Stimulated activated CD4-positive, alpha-beta T cell treated with anti-CD3 and anti-CD28 coated beads, TNF-alpha, amount 100 ng/mL, for 48 hours (primary cell): ENCODE measurements at regions not wholly inside any gene's neighbourhood (a gene's known extent, or its start where the extent isn't known, plus 50 kb on each side); places are given as distances from the start of the nearest gene placed in this dataset.

Experiments
- DNase-seq, 3 donors: peaks; one replicate each; pipeline ENCODE4 v3.0.0-alpha.2; 2020; ENCODE audit warnings: low read depth in 3 of 3

DNA sequence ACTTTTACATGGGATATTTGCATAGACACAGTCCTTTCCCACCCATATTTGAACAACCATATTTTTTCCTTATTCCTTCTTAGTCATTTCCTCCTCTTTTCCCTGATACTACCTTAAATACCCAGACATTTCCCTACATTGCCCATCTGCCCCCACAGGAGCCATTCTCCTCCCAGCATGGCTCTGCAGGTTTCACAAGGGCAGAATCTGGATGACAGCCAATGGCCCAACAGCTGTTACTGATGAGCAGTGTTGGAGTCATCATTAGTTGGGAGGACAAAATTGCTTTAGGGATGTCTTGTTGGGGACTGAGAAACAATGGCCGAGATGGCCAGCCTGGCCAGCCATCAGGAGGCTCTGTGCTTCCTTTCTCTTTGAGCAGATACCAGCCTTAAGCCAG, 209.5 kb downstream of the KLF5 start:
- DNase-seq, result no peak

GRCh38 chr13:73266640-73267180, 207.9 kb downstream of the KLF5 start:
- DNase-seq, result no peak

GRCh38 chr13:73262862-73263627, 204.2 kb downstream of the KLF5 start:
- no peak for DNase-seq

DNA sequence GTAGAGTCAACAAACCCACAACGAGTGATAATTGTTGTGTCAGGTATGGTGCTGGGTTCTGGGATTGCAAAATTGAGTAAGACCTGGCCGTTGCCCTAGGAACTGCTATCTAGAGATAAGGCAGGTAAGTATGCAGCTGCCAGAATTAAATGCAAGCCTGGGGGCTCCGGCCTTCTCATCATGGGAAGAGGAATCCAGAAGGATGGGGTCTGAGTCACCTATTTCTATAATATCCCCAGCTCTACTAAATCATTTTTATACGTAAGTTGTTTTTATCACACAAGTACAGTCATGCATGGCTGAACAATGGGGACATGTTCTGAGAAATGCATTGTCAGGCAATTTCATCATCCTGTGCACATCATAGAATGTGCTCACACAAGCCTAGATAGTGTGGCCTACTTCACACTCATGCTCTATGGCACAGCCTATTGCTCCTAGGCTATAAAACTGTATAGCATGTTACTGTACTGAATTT, 203.0 kb downstream of the KLF5 start:
- no peak for DNase-seq

DNA sequence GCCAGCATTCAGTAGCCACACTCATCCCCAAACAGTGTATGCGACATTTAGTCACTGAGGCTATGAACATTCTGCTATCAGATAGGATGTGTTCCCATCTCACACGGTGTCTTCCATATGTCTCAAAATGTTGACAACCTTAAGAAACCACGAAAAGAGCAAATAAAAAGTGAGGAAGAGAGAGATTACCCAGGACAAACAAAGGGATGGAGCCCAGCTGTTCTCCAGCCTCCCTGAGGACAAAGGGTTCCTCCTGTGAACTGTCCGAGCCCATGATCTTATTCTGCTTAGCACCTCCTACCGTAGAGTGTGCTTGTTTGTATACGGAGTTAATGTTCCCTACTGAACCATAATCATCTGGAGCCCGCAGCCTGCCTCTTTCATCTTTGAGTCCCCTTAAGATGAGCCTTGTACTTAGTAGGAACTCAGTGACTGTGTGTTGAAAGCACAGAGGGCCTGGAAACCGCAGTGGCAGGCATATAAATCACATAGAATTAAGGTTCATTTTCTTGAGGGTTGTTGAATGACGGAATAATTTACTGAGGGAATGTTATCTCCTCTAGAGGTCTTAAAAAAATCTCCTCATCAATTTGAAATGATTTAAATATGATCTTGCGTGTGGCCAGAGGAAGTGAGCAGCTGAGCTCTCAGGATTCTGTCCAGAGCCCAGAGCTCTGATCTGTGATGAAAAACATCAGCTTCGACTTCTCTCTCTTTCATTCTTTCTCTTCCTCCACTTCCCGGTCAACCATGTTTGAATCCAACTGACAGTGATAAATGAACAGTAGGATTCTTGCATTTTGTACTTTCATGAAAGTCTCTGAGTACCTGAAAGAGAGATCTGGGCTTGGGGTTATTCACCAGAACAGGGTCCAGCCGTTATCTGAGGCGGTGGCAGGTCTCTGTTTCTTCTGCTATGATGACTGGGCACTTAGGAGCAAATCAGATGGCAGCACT, 200.5 kb downstream of the KLF5 start:
- no peak for DNase-seq

- no peak for DNase-seq
Measured at GRCh38 chr13:73258406-73258805, 199.6 kb downstream of the KLF5 start.

- no peak for DNase-seq
Measured at GRCh38 chr13:73254827-73255226, 196.0 kb downstream of the KLF5 start.

GRCh38 chr13:73251626-73252265, 192.9 kb downstream of the KLF5 start:
- DNase-seq, result no peak

- no peak for DNase-seq
Measured at GRCh38 chr13:73250061-73250460, 191.3 kb downstream of the KLF5 start.

- no peak for DNase-seq
Measured at GRCh38 chr13:73248711-73249580, 190.1 kb downstream of the KLF5 start.

GRCh38 chr13:73248154-73248553, 189.3 kb downstream of the KLF5 start:
- DNase-seq, result no peak

DNA sequence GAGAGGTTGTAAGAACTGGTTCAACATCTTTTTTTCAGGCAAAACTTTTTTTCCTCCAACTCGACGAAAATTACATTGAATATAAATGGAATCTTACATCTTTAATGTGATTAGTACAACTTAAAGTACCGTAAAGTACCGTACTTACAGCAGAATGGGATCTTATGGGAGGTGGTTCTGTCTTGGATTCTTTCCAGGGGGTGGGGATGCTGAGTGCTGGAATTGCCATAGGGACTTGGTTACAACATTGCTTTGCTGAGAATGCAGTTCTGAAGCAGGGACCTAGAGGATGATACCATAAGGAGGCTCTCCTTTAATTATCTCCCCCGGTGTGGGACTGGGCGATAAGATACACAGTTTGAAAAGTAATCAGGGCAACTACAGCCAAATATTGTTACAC, 186.4 kb downstream of the KLF5 start:
- no peak for DNase-seq

- no peak for DNase-seq
Measured at GRCh38 chr13:73244467-73244866, 185.7 kb downstream of the KLF5 start.

DNA sequence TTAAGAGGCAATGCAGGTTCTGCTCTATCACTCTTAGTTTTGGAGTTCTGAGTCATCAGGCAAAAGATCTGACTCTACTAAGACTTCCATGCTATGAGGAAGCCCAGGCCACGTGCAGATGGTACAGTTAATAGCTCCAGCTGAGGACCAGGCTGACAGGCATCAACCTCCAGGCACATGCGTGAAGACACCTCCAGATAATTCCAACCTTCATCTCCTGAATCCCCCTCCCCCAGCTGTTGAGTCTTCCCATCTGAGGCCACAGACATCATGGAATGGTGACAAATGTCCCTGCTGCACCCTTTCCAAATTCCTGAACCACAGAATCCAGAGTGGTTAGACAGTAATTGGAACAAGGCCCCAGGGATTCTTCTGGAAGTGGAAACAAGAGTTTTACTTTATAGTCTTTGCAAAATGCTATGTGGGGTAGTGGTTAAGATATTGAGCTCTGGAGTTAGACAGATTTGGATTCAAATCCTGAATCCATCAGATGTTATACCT, 183.8 kb downstream of the KLF5 start:
- DNase-seq, result no peak

- no peak for DNase-seq
Measured at GRCh38 chr13:73240193-73240592, 181.4 kb downstream of the KLF5 start.

DNA sequence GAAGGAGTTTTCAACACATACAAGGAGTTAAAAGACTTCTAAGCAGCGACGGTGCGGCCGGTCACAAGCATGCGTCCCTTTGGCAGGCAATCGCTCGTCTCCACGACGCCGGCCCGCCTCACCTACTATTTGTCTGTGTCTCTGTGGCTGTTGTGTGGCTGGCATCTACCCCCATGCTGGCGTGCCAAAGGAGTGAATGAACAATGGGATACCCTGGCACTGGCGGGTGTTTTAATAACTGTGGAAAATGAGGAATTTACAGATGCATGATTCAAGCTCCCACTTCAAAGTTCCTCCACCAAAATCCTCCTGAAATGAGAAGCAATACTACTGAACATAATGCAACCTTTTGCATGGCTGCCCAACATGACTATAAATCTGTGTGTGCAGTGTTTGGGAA, 176.6 kb downstream of the KLF5 start:
- DNase-seq, result no peak

DNA sequence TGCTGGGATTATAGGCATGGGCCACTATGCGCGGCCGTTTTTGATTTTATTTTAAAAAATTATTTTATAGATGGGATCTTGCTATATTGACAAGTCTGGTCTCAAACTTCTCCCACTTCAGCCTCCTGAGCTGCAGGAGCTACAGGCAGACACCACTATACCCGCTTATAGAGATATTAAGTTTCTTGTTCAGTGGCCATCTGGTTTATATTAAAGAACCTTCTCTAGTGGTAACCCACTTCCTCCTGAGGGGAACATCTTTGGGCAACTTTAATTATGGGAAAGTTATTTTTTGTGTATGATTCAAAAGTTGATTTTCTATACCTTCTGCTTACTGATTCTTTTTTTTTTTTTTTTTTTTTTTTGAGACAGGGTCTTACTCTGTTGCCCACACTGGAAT, 172.7 kb downstream of the KLF5 start:
- no peak for DNase-seq

- DNase-seq, result no peak
Measured at GRCh38 chr13:73230716-73231115, 171.9 kb downstream of the KLF5 start.

- DNase-seq, result no peak
Measured at GRCh38 chr13:73228546-73228945, 169.7 kb downstream of the KLF5 start.

DNA sequence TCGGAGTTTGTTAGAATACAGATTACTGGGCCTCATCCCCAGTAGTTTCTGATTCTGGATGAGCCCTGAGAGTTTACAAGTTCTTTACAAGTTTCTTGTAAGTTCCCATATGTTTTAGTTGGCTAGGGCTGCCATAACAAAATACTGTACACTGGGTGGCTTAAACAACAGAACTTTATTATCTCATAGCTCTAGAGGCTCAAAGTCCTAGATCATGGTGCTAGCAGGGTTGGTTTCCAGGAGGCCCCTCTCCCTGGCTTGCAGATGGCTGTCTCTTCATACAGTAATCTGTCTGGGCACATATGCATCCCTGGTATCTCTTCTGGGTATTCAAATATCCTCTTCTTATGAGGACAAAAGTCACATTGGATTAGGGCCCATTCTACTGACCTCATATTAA, 167.2 kb downstream of the KLF5 start:
- no peak for DNase-seq

GRCh38 chr13:73224703-73225102, 165.9 kb downstream of the KLF5 start:
- DNase-seq, result no peak
